ENCODE measurements at regions not wholly inside any gene's neighbourhood (a gene's known extent, or its start where the extent isn't known, plus 50 kb on each side); places are given as distances from the start of the nearest gene placed in this dataset.

GRCh38 chr15:97350813-97351212, 609.7 kb upstream of the ARRDC4 start:
- TF ChIP-seq CTCF (IDR thresholded peaks at IDR 0.05; ENCODE audit: insufficient read depth in 1 of 2, low read depth in 1 of 2, low read length in 1 of 2, severe bottlenecking in 1 of 2, unreplicated experiment in 1 of 2), result no peak

GRCh38 chr15:97383516-97383915, 577.0 kb upstream of the ARRDC4 start:
- H3K4me1 ChIP-seq, result no peaks in the 10 kb centered on the region
- no peak overlapping the region for H3K27ac Mint-ChIP-seq (ENCODE audit: unreplicated experiment)
- no peak overlapping the region for H3K4me3 Mint-ChIP-seq (ENCODE audit: unreplicated experiment)
- no TSS peak for BruUV-seq (replicated peaks)
- CTCF ChIA-PET, result no interaction called here
- no peaks in the 10 kb centered on the region for H3K36me3 ChIP-seq (ENCODE audit: control insufficient read depth, insufficient read depth, low read length)
- H3K9me3 ChIP-seq, result no peaks in the 10 kb centered on the region
- H3K9me3 Mint-ChIP-seq (ENCODE audit: unreplicated experiment), result no peaks in the 10 kb centered on the region
- no peaks in the 10 kb centered on the region for H3K4me1 Mint-ChIP-seq (ENCODE audit: low read depth, unreplicated experiment)
- H3K27me3 ChIP-seq (replicated peaks; ENCODE audit: control insufficient read depth, insufficient read depth, low read length), result no peaks in the 10 kb centered on the region
- POLR2A ChIA-PET, result no interaction called here
- no peaks in the 10 kb centered on the region for H3K36me3 Mint-ChIP-seq (ENCODE audit: insufficient read depth, unreplicated experiment)
- no peak overlapping the region for H3K4me3 ChIP-seq (ENCODE audit: low read depth, low read length)
- no peak for DNase-seq
- TF ChIP-seq CTCF (IDR thresholded peaks at IDR 0.05; ENCODE audit: insufficient read depth in 1 of 2, low read depth in 1 of 2, low read length in 1 of 2, severe bottlenecking in 1 of 2, unreplicated experiment in 1 of 2), result no peak
- intact Hi-C loops (cut with micrococcal nuclease; ENCODE audit: unreplicated experiment), result no loop called here
- H3K27me3 Mint-ChIP-seq (ENCODE audit: insufficient read depth, unreplicated experiment), result no peaks in the 10 kb centered on the region

More at GRCh38 chr15:97350813-97351212, 609.7 kb upstream of the ARRDC4 start:
- Mint-ChIP-seq H3K4me1 (ENCODE audit: low read depth, unreplicated experiment) (no peaks in the 10 kb centered on the region), H3K27ac (ENCODE audit: unreplicated experiment) (no peak overlapping the region), H3K27me3 (ENCODE audit: insufficient read depth, unreplicated experiment) (no peaks in the 10 kb centered on the region), H3K9me3 (ENCODE audit: unreplicated experiment) (no peaks in the 10 kb centered on the region), H3K4me3 (ENCODE audit: unreplicated experiment) (no peak overlapping the region), H3K36me3 (ENCODE audit: insufficient read depth, unreplicated experiment) (no peaks in the 10 kb centered on the region)
- Histone ChIP-seq H3K27me3 (replicated peaks; ENCODE audit: control insufficient read depth, insufficient read depth, low read length) (no peaks in the 10 kb centered on the region), H3K4me3 (ENCODE audit: low read depth, low read length) (no peak overlapping the region), H3K36me3 (ENCODE audit: control insufficient read depth, insufficient read depth, low read length) (no peaks in the 10 kb centered on the region), H3K4me1 (no peaks in the 10 kb centered on the region), H3K9me3 (no peaks in the 10 kb centered on the region)
- ChIA-PET POLR2A (no interaction called here), CTCF (no interaction called here)
- DNase-seq, result no peak
- intact Hi-C loops (cut with micrococcal nuclease; ENCODE audit: unreplicated experiment), result no loop called here
- no TSS peak for BruUV-seq (replicated peaks)

GRCh38 chr15:97386940-97387339, 573.6 kb upstream of the ARRDC4 start:
- Mint-ChIP-seq H3K9me3 (ENCODE audit: unreplicated experiment) (no peaks in the 10 kb centered on the region), H3K27ac (ENCODE audit: unreplicated experiment) (no peak overlapping the region), H3K27me3 (ENCODE audit: insufficient read depth, unreplicated experiment) (no peaks in the 10 kb centered on the region), H3K4me1 (ENCODE audit: low read depth, unreplicated experiment) (no peaks in the 10 kb centered on the region), H3K36me3 (ENCODE audit: insufficient read depth, unreplicated experiment) (no peaks in the 10 kb centered on the region), H3K4me3 (ENCODE audit: unreplicated experiment) (no peak overlapping the region)
- Histone ChIP-seq H3K4me1 (no peaks in the 10 kb centered on the region), H3K4me3 (ENCODE audit: low read depth, low read length) (no peak overlapping the region), H3K36me3 (ENCODE audit: control insufficient read depth, insufficient read depth, low read length) (no peaks in the 10 kb centered on the region), H3K9me3 (no peaks in the 10 kb centered on the region), H3K27me3 (replicated peaks; ENCODE audit: control insufficient read depth, insufficient read depth, low read length) (no peaks in the 10 kb centered on the region)
- intact Hi-C loops (cut with micrococcal nuclease; ENCODE audit: unreplicated experiment), result no loop called here
- no peak for DNase-seq
- ChIA-PET CTCF (no interaction called here), POLR2A (no interaction called here)
- BruUV-seq (replicated peaks), result no TSS peak
- TF ChIP-seq CTCF (IDR thresholded peaks at IDR 0.05; ENCODE audit: insufficient read depth in 1 of 2, low read depth in 1 of 2, low read length in 1 of 2, severe bottlenecking in 1 of 2, unreplicated experiment in 1 of 2), result no peak
